ENCODE measurements at regions not wholly inside any gene's neighbourhood (a gene's known extent, or its start where the extent isn't known, plus 50 kb on each side); places are given as distances from the start of the nearest gene placed in this dataset.
"Not testable (repeated sequence)": the region's sequence is repeated elsewhere in the genome, so short reads cannot be mapped to it uniquely, and the experiment has no call there.

DNA sequence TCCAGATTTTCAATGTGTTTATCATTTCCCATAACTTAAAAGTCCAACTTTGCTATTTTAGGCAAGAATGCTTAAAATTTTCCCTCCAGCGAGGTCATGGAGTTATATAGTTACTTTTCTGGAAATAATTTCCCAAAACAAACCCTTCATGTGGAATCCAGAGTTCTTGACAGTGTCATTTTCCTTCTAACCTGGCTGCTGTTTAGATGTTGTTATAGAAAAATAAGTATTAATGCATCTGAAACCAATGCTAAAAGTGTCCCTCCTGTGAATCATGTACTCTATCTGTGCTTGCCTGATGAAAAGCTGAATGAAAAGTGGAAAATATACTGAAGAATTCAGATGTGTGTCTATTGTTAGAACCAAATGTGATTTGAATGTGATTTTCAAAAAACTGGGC, 245.3 kb upstream of the HSF2 start:
- Mint-ChIP-seq H3K4me3 (no peak overlapping the region), H3K36me3 (no peaks in the 10 kb centered on the region), H3K27ac (no peak overlapping the region), H3K9me3 (no peaks in the 10 kb centered on the region), H3K27me3 (no peaks in the 10 kb centered on the region), H3K4me1 (no peaks in the 10 kb centered on the region)
- no peak for DNase-seq

DNA sequence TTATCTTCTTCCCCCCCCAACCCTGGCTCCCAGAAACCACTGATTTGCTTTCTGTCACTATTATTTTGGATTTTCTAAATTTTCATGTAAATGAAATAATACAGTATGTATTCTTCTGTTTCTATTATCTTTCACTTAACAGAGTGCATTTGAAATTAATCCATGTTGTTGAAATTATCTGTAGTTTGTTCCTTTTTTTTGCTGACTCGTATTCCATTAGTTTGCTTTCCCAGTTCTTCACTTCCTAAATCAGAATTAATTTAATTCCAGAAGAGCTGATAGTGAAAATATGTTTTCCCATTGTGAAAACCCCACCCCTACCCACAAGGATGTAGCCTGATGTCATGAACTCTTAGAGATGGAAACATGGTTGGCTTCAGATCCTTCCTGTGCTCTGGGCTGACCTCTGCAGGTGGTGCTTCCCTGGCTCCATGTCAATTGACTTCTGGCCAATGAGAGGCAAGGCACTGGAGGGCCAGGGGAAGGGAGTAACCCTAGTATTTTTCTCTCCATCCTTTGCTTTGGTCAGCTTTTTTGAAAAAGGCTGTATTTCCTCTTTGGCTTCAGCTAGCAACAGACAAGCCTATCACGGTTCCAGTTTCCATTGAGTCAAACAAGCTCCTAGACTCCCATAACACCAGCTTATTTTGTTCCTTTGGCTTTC, 244.4 kb upstream of the HSF2 start:
- no peaks in the 10 kb centered on the region for H3K4me1 Mint-ChIP-seq
- no peaks in the 10 kb centered on the region for H3K36me3 Mint-ChIP-seq
- H3K9me3 Mint-ChIP-seq: no peaks in the 10 kb centered on the region
- no peaks in the 10 kb centered on the region for H3K27me3 Mint-ChIP-seq
- H3K4me3 Mint-ChIP-seq: no peak overlapping the region
- no peak overlapping the region for H3K27ac Mint-ChIP-seq
- no peak for DNase-seq

DNA sequence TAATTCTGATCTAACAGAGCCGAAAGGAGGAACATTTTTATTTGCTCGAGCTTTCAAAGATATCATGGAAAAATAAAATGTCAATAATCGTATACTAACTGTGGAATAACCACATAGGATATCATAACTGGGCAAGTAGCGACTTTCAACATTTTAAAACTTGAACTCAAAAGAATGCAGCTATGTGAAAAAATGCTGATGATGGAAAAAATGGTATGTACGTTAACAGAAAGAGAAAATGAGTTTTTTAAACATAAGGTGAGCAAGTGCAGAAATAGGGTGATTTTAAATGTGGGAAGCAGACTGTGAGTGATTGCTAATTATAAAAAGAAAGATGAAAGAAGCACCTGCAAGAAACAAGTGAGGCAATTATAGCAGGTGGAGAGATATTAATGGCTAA, 238.3 kb upstream of the HSF2 start:
- Mint-ChIP-seq H3K27ac (no peak overlapping the region), H3K27me3 (no peaks in the 10 kb centered on the region), H3K4me3 (no peak overlapping the region), H3K4me1 (no peaks in the 10 kb centered on the region), H3K36me3 (no peaks in the 10 kb centered on the region), H3K9me3 (no peaks in the 10 kb centered on the region)
- DNase-seq: no peak

DNA sequence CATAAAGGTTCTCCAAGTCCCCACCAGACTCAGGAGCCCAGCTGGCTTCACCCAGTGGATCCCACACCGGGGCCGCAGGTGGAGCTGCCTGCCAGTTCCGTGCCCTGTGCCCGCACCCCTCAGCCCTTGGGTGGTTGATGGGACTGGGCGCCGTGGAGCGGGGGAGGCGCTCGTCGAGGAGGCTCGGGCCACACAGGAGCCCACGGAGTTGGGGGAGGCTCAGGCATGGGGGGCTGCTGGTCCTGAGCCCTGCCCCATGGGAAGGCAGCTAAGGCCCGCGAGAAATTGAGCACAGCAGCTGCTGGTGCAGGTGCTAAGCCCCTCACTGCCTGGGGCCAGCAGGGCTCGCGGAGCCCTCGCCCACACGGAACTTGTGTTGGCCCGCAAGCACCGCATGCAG, 234.4 kb upstream of the HSF2 start:
- no peaks in the 10 kb centered on the region for H3K27me3 Mint-ChIP-seq

DNA sequence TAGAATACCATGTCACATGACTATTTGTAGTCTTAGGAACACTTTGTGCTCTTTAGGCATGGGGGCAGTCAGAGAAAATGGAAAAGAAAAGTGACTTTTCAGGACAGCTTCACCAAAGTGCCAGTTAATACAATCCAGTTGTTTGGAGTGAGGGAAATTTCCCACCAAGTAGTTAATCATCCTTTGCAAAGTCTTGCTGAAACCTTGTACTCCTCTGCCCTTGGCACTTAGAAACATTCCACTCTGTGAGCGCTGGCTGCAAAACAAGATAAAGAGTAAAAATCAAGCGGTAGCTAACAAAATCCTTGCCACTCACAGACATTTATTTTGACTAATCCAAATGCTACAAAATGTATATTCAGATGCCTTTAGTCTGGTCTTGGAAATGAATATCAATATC, 229.2 kb upstream of the HSF2 start:
- no peak for DNase-seq
- Mint-ChIP-seq H3K27ac (no peak overlapping the region), H3K4me3 (no peak overlapping the region), H3K36me3 (no peaks in the 10 kb centered on the region), H3K4me1 (no peaks in the 10 kb centered on the region), H3K27me3 (no peaks in the 10 kb centered on the region), H3K9me3 (no peaks in the 10 kb centered on the region)

More for the DNA sequence above, 234.4 kb upstream of the HSF2 start:
- H3K36me3 Mint-ChIP-seq: no peaks in the 10 kb centered on the region
- no peaks in the 10 kb centered on the region for H3K4me1 Mint-ChIP-seq
- H3K9me3 Mint-ChIP-seq: no peaks in the 10 kb centered on the region
- DNase-seq: no peak
- no peak overlapping the region for H3K27ac Mint-ChIP-seq
- H3K4me3 Mint-ChIP-seq: no peak overlapping the region

DNA sequence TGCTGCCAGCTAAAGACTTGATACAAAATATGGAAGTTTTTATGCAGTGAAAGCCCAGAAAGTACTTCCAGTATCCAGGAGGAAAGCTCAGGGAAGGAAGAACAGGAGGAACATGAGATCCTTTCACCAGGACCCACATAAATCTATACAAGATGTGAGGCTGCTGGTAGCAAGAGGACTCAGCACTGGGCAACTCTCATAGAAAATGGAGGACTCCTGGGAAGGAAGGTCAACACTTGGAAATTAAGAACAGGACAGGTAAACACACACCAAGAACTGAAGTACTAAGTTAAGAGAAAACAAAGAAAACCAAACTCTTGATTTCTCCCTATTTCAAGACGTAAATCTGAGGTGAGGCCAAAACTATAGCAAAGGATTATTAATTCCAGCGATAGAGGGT, 220.5 kb upstream of the HSF2 start:
- Mint-ChIP-seq H3K36me3 (no peaks in the 10 kb centered on the region), H3K27ac (no peak overlapping the region), H3K4me1 (no peaks in the 10 kb centered on the region), H3K4me3 (no peak overlapping the region), H3K27me3 (no peaks in the 10 kb centered on the region), H3K9me3 (no peaks in the 10 kb centered on the region)
- DNase-seq: no peak

DNA sequence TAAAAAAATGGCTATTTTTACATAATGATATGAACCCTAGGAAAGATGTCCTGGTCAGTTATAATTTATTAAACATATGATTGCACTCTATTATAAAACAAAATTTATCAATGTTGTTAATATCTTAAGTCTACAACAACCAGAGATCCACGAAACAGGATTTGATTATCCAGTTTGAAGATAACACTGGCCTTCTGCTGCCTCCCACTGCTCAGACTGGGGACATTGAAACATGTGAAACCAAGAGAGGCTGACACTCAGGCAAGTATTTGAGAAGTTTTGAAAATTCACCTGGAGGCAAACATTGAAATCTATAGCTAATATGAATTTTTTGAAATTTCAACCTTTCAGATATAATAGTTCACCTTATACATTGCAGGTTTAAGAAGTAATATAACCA, 219.3 kb upstream of the HSF2 start:
- no peaks in the 10 kb centered on the region for H3K9me3 Mint-ChIP-seq
- H3K4me1 Mint-ChIP-seq: no peaks in the 10 kb centered on the region
- H3K27me3 Mint-ChIP-seq: no peaks in the 10 kb centered on the region
- no peak overlapping the region for H3K27ac Mint-ChIP-seq
- no peak for DNase-seq
- no peaks in the 10 kb centered on the region for H3K36me3 Mint-ChIP-seq
- H3K4me3 Mint-ChIP-seq: no peak overlapping the region

DNA sequence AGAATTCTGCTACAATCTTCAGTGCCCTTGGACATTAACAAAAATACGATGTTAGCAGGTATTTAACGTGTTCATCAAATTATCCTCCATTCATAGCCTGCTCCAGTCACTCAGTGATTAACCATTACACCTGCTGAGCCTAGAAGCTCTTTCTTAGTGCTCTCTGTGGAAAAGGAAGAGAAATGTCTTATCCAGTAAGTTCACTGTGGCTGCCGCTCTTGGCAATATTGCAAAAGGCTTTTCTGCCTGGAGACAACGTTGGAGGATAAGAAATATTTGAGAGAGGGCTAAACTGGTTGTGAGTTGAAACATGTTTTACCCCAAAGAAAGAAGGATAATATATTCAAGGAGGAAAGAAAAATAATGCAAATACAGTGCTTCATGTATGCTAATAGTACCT, 217.4 kb upstream of the HSF2 start:
- no peak overlapping the region for H3K4me3 Mint-ChIP-seq
- no peaks in the 10 kb centered on the region for H3K4me1 Mint-ChIP-seq
- H3K27ac Mint-ChIP-seq: no peak overlapping the region
- no peaks in the 10 kb centered on the region for H3K27me3 Mint-ChIP-seq
- no peak for DNase-seq
- no peaks in the 10 kb centered on the region for H3K36me3 Mint-ChIP-seq
- H3K9me3 Mint-ChIP-seq: no peaks in the 10 kb centered on the region

DNA sequence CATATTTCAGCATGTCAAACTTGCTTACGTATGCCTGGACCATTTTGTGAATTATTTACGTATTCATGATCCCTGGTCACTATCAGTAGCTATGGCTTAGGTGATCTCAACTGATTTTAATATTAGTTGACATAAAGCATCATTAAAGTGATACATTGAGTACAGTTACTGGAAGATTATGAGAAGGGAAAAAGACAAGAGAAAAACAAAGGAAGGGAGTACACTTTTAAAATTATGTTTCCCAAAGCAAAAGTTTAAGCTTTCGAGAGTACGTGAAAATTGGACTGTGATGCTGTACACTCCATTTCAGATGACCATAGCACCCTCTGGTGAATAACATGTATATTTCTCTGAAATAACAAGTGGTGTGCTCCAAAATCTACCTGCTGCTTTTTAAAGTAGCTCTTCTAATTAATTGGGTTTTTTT, 215.0 kb upstream of the HSF2 start:
- Mint-ChIP-seq H3K27ac (no peak overlapping the region), H3K9me3 (no peaks in the 10 kb centered on the region), H3K36me3 (no peaks in the 10 kb centered on the region)

DNA sequence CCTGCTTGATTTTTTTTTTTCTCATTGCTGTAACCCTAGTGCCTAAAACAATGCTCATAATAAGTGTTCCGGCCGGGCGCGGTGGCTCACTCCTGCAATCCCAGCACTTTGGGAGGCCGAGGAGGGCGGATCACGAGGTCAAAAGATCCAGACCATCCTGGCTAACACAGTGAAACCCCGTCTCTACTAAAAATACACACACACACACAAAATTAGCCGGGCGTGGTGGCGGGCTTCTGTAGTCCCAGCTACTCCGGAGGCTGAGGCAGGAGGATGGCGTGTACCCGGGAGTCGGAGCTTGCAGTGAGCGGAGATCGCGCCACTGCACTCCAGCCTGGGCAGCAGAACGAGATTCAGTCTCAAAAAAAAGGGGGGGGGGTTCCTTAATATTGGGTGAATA, 214.0 kb upstream of the HSF2 start:
- not testable (repeated sequence) for H3K36me3 Mint-ChIP-seq, H3K27me3 Mint-ChIP-seq, H3K4me3 Mint-ChIP-seq, H3K9me3 Mint-ChIP-seq, H3K4me1 Mint-ChIP-seq, DNase-seq, H3K27ac Mint-ChIP-seq

More for the DNA sequence above, 215.0 kb upstream of the HSF2 start:
- H3K27me3 Mint-ChIP-seq: peaks cover 5% of the 10 kb centered on the region
- no peak overlapping the region for H3K4me3 Mint-ChIP-seq
- no peaks in the 10 kb centered on the region for H3K4me1 Mint-ChIP-seq
- no peak for DNase-seq

DNA sequence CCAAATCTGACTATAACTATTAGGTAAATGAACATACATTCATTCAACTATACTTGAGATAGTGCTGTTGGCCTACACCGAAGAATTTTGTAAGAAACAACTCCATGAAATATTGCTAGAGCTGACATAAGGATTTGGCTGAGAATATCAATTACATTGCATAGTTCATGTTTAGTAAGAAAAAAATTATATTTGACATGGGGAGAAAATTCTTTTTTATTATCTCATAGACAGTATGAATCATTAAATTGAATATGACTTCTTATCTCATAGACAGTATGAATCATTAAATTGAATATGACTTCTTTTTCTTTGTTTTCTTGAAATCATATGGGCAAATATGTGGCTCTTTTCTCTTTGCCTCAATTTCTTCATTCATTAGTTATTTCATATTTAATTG, 212.3 kb upstream of the HSF2 start:
- DNase-seq: no peak
- peaks cover 7% of the 10 kb centered on the region for H3K27me3 Mint-ChIP-seq

DNA sequence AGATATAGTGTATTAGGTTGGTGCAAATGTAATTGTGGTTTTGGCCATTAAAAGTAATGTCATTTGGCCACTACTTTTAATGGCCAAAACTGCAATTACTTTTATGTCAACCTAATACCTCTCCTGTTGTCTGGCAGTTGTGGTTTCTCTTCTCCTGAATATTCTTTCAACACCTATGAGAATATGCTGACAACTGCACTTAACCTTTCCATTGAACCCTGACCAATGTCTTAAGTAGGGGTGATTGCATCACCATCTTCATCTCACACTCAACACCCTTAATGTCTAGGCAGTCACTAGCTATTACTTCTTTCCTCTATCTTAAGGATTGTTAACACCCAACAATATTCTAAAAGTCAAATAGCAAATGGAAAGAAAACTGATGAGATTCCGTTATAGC, 200.5 kb upstream of the HSF2 start:
- H3K4me1 Mint-ChIP-seq: no peaks in the 10 kb centered on the region

More for the DNA sequence above, 212.3 kb upstream of the HSF2 start:
- Mint-ChIP-seq H3K27ac (no peak overlapping the region), H3K4me1 (no peaks in the 10 kb centered on the region), H3K4me3 (no peak overlapping the region), H3K36me3 (no peaks in the 10 kb centered on the region), H3K9me3 (no peaks in the 10 kb centered on the region)

DNA sequence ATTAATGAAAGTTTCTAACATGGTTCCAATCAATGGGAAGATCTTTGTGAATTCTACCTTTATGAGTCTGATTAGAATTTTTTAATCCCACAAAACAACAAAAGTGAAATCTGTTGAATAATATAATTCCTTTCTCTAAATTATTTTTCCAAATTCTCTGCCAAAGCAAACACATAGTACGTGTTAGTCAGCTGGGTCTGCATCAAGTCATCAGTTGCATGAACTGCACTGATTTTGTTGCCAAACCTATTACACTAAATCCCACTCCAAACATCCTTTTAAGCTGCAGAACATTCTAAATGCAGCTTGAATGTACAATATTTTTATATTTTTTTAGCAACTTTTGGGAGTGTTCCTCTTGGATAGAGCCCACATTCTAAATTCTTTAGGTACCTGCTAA, 199.0 kb upstream of the HSF2 start:
- Mint-ChIP-seq H3K27me3 (peaks cover 4% of the 10 kb centered on the region), H3K27ac (no peak overlapping the region), H3K4me3 (no peak overlapping the region), H3K4me1 (no peaks in the 10 kb centered on the region), H3K36me3 (no peaks in the 10 kb centered on the region), H3K9me3 (no peaks in the 10 kb centered on the region)
- no peak for DNase-seq

More for the DNA sequence above, 200.5 kb upstream of the HSF2 start:
- no peak for DNase-seq
- Mint-ChIP-seq H3K9me3 (no peaks in the 10 kb centered on the region), H3K36me3 (no peaks in the 10 kb centered on the region), H3K27ac (no peak overlapping the region), H3K4me3 (no peak overlapping the region), H3K27me3 (no peaks in the 10 kb centered on the region)

DNA sequence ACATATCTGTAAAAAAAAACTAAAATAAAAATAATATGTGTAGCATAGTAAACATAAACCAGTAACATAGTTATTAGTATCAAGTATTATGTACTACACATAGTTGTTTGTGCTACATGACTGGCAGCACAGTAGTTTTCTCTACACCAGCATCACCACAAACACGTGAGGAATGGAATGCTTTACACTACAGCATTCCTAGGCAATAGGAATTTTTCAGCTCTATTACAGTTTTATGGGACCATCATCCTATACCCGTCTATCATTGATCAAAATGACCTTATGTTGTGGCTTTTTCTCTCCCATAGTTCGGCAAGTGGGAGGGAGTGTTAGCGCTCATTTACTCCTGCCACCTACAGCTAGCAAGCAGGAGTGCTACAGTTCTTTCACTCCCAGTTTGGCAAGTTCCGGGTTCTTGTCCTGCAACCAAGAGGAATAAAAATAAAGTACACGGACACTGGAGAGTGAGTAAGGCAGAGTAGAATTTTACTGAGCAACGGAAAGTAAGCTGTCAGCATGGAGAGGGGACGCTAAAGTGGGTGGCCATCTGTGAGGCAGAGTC, 196.8 kb upstream of the HSF2 start:
- H3K36me3 Mint-ChIP-seq: no peaks in the 10 kb centered on the region
- no peaks in the 10 kb centered on the region for H3K9me3 Mint-ChIP-seq
- DNase-seq: no peak
- no peak overlapping the region for H3K27ac Mint-ChIP-seq
- H3K4me3 Mint-ChIP-seq: no peak overlapping the region
- H3K27me3 Mint-ChIP-seq: peaks cover 4% of the 10 kb centered on the region
- no peaks in the 10 kb centered on the region for H3K4me1 Mint-ChIP-seq

DNA sequence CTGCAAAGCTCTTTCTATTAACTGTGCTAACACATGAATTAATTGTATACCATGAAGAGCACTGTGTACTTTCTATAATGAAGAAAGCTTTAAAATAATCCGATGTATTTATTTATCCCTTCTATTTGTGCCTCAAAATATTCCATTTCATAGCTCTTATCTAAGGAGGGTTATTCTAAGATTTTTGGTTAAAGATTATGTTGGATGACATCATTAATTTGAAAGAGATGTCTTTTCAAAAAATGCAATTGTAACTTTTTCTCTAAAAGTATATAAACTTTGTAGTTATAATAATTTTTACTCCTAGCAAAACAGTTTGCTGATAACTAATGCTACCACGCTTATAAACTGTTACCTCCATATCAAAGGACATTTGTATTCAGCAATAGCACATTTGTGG, 192.4 kb upstream of the HSF2 start:
- H3K27me3 Mint-ChIP-seq: peaks cover 4% of the 10 kb centered on the region
- no peaks in the 10 kb centered on the region for H3K36me3 Mint-ChIP-seq
- DNase-seq: no peak
- H3K9me3 Mint-ChIP-seq: no peaks in the 10 kb centered on the region
- H3K4me1 Mint-ChIP-seq: no peaks in the 10 kb centered on the region
- H3K4me3 Mint-ChIP-seq: no peak overlapping the region
- H3K27ac Mint-ChIP-seq: no peak overlapping the region

DNA sequence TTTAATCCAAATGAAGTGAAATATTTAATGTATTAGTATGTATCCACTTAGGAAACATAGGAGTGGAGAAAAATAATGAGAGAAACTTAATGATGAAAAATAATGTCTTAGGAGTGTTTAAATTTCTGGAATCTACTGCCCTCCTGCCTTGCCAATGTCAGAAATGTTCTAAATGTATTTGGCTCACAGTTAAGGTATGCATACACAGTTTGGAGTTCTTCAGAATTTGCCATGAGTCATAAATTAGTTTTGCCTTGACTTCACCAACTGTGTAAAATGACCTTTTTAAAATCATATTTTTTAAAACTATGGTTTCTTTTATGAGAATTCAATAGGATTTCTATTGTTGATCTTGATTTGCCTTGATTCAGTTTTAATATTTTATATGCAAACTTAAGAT, 191.7 kb upstream of the HSF2 start:
- H3K4me1 Mint-ChIP-seq: no peaks in the 10 kb centered on the region

More for the DNA sequence above, 191.7 kb upstream of the HSF2 start:
- DNase-seq: no peak
- Mint-ChIP-seq H3K9me3 (no peaks in the 10 kb centered on the region), H3K27ac (no peak overlapping the region), H3K4me3 (no peak overlapping the region), H3K27me3 (peaks cover 4% of the 10 kb centered on the region), H3K36me3 (no peaks in the 10 kb centered on the region)

Measured in activated naive CD8-positive, alpha-beta T cell treated with anti-CD3 and anti-CD28 coated beads for 36 hours (primary cell).